ENCODE measurements at regions not wholly inside any gene's neighbourhood (a gene's known extent, or its start where the extent isn't known, plus 50 kb on each side); places are given as distances from the start of the nearest gene placed in this dataset.

- no peak overlapping the region for H3K4me2 ChIP-seq (ENCODE audit: low read length)
- H3K27ac ChIP-seq (ENCODE audit: low read length): no peak overlapping the region
- no peaks in the 10 kb centered on the region for H3K9me2 ChIP-seq (ENCODE audit: insufficient read depth, low read length)
- no peak overlapping the region for H2AFZ ChIP-seq (ENCODE audit: low read depth, low read length)
- no peaks in the 10 kb centered on the region for H3K27me3 ChIP-seq (ENCODE audit: insufficient read depth, low read depth, low read length)
- H3K4me3 ChIP-seq (ENCODE audit: low read length): no peak overlapping the region
- H3K9ac ChIP-seq (ENCODE audit: low read length): no peak overlapping the region
- no peak for TF ChIP-seq MXI1 (conservative IDR thresholded peaks at IDR 0.05; ENCODE audit: poor library complexity, severe bottlenecking)
- H3K36me3 ChIP-seq (ENCODE audit: insufficient read depth, low read length): no peaks in the 10 kb centered on the region
- no peaks in the 10 kb centered on the region for H3K79me2 ChIP-seq (replicated peaks; ENCODE audit: insufficient read depth, low read length)
- H4K20me1 ChIP-seq (ENCODE audit: insufficient read depth): no peaks in the 10 kb centered on the region
- H3K9me3 ChIP-seq (ENCODE audit: low read length): no peaks in the 10 kb centered on the region
- H3F3A ChIP-seq (ENCODE audit: insufficient read depth, low read length, poor library complexity, severe bottlenecking): no peaks in the 10 kb centered on the region
Measured at GRCh38 chr19:29295285-29295684, 82.3 kb upstream of the UQCRFS1 start.

GRCh38 chr19:29297381-29297780, 84.4 kb upstream of the UQCRFS1 start:
- Histone ChIP-seq H3K27ac (ENCODE audit: low read length) (no peak overlapping the region), H2AFZ (ENCODE audit: low read depth, low read length) (no peak overlapping the region), H4K20me1 (ENCODE audit: insufficient read depth) (no peaks in the 10 kb centered on the region), H3K9ac (ENCODE audit: low read length) (no peak overlapping the region), H3K79me2 (replicated peaks; ENCODE audit: insufficient read depth, low read length) (no peaks in the 10 kb centered on the region), H3K9me3 (ENCODE audit: low read length) (no peaks in the 10 kb centered on the region), H3K36me3 (ENCODE audit: insufficient read depth, low read length) (no peaks in the 10 kb centered on the region), H3K4me2 (ENCODE audit: low read length) (no peak overlapping the region), H3K9me2 (ENCODE audit: insufficient read depth, low read length) (no peaks in the 10 kb centered on the region), H3K27me3 (ENCODE audit: insufficient read depth, low read depth, low read length) (no peaks in the 10 kb centered on the region), H3K4me3 (ENCODE audit: low read length) (no peak overlapping the region), H3F3A (ENCODE audit: insufficient read depth, low read length, poor library complexity, severe bottlenecking) (no peaks in the 10 kb centered on the region)
- TF ChIP-seq REST (IDR thresholded peaks at IDR 0.05; ENCODE audit: borderline replicate concordance) (no peak), CTCF (IDR thresholded peaks at IDR 0.05; ENCODE audit: poor library complexity, severe bottlenecking) (no peak), POLR2AphosphoS5 (IDR thresholded peaks at IDR 0.05) (no peak), RAD21 (conservative IDR thresholded peaks at IDR 0.05) (no peak), MXI1 (conservative IDR thresholded peaks at IDR 0.05; ENCODE audit: poor library complexity, severe bottlenecking) (no peak), EP300 (conservative IDR thresholded peaks at IDR 0.05; ENCODE audit: poor library complexity, severe bottlenecking) (no peak), SMC3 (conservative IDR thresholded peaks at IDR 0.05; ENCODE audit: poor library complexity) (no peak), EZH2 (IDR thresholded peaks at IDR 0.05; ENCODE audit: borderline replicate concordance, insufficient read depth, low read length, poor library complexity, severe bottlenecking) (no peak)

Data from neural cell (in vitro differentiated cells).